GM18507 (cell line): ENCODE measurements at regions not wholly inside any gene's neighbourhood (a gene's known extent, or its start where the extent isn't known, plus 50 kb on each side); places are given as distances from the start of the nearest gene placed in this dataset.

ENCODE experiments used
- DNase-seq: peaks from one replicate; pipeline ENCODE4 v3.0.0; 2011; ENCODE audit warnings: low read depth; ENCODE audit not compliant: insufficient read length; ENCODE audit errors: extremely low spot score
- FAIRE-seq: peaks from 2 replicates; lab custom pipeline; 2011; peaks lifted over from hg19 to GRCh38; lab: Jason Lieb, UNC

DNA sequence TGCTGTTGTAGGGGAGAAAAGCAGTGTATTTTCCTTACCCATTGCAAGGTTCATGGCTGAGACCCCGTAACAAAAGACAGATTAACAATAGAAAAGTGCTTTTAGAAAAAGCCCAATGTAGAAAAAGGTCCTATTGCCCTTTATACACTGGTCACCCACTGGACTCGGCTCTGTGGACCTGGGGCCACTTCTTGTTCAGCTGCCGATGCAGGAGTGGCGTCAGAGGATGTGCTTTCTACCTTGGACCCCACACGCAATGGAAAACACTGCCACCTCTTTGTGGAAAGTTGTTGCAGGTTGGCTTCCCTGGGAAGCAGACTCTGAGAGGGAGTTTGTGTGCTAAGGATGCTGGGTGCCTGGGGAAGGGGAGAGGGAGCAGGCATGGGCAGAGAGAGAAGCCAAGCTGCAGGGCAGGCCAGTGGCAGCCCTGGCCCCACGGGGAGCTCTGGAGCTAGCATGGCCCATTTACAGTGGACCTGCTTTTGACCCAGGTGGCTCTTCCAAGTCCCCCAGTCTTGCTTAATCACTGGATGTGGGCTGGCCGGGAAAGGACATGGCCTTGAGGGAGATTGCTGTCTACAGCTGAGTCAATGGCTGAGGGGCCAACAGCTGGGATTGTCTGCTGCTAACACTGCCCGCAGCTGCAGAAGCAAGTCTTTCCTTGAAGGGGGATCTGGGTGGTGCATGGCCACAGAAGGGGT lies 142.9 kb downstream of the CDC5L start:
- DNase-seq = no peak
- no peak for FAIRE-seq

DNA sequence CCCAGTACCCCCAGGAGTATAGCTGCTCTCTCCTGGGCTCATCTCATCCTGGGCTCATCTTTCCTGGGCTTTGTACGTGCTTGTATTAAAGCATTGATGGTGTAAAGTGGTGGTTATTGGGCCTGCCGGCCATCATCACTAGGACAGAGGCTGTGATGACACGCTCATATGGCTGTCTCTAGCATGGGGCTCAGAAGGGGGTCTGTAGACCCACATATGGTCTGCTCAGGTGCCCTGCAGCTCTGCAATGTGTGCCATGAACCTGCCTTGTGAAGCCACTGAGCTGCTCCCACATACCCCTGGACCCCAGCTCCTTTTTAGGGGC lies 143.4 kb downstream of the CDC5L start:
- FAIRE-seq (no peak), DNase-seq (no peak)

DNA sequence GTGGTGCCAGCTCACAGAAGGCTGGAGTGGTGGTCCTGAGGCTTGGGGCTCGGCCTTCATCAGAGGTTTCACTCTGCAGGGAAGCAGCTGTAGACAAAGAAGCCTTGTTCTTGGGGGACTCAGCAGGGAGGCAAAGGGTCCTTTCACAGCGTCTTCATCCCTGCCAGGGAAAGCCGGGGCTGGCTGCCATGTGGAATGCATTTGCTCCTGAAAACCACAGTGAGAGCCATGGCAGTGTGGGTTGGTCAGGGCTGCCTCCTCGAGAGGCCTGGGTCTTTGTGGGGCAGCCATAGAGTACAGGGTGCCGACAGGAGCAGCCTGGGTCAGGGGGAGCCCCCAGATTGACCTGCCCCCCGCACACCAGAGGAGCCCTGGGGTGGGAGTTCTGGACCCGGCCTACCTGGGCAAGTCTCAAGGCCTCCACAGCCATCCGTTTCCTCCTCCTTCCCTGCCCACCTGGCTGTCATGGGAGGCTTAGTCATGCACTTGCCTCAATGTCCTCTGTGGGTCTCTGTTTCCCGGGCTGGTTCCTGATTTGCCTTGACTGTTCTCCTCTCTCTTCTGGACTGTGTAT lies 144.0 kb downstream of the CDC5L start:
- FAIRE-seq = no peak
- no peak for DNase-seq

DNA sequence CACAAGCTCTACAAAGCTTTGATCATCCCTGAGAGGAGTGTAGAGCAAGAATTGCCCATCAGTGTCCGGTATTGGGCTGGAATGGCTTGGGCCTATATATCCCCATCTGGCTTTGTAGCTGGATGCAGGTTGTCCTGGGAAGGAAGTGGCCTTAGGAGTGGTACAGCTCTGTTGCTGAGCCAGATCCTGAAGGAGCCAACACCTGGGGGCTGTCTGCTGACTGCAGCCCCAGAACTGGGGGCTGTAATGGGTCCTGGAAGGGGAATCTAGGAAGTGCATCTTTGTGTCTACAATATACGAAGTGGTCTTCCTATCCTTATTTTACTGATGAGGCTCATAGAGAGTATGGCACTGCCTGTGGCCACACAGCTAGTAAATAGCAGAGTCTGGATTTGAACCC lies 145.9 kb downstream of the CDC5L start:
- DNase-seq = no peak
- FAIRE-seq = no peak

DNA sequence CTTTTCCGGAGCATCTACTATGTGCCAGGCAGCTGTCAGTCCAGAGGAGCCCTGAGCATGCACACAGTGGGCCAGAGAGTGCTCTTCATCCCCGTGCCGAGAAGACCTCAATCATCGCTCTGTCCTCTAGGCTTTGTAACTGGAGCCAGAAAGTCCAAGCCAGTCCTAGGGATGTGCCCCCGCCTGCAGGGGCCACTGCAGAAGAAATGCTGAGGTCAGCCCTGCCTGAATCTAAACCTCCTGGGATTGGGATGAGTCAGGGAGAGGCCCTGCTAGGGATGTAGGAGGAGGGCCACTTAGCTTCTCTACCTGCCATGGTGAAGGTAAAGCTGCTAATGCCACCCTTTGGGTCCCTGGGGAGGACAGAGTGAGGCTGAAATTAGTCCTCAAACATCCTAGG lies 146.8 kb downstream of the CDC5L start:
- DNase-seq (no peak), FAIRE-seq (no peak)

GRCh38 chr6:44535446-44535845 lies 147.9 kb downstream of the CDC5L start:
- no peak for FAIRE-seq
- DNase-seq = no peak

GRCh38 chr6:44535967-44536366 lies 148.5 kb downstream of the CDC5L start:
- no peak for FAIRE-seq
- no peak for DNase-seq

DNA sequence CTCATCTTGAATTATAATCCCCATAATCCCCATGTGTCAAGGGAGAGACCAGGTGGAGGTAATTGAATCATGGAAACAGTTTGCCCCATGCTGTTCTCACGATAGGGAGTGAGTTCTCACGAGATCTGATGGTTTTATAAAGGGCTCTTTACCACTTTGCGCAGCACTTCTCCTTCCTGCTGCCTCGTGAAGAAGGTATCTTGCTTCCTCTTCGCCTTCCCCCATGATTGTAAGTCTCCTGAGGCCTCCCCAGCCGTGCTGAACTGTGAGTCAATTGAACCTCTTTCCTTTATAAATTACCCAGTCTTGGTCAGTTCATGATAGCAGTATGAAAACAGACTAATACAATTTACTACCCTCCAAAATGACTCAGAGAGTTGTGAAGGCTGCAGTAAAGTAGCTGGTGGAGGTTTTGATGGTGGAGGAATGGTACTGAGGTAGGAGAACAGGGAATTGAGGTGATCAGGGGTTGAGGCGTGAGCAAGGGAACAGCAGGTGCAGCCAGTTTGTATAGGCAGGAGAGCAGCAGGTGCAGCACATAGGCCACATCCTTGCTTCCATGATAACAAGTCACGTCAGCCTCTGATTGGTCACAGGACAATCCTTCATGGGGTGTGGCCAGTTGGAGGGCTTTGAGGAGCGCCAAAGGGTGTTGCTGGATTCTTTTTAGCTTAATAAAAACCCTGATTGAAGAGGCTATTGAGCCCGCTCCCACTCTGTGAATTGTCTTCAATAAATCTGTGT lies 150.0 kb downstream of the CDC5L start:
- no peak for DNase-seq
- FAIRE-seq = no peak

GRCh38 chr6:44538131-44538806 lies 150.8 kb downstream of the CDC5L start:
- DNase-seq (no peak), FAIRE-seq (no peak)

DNA sequence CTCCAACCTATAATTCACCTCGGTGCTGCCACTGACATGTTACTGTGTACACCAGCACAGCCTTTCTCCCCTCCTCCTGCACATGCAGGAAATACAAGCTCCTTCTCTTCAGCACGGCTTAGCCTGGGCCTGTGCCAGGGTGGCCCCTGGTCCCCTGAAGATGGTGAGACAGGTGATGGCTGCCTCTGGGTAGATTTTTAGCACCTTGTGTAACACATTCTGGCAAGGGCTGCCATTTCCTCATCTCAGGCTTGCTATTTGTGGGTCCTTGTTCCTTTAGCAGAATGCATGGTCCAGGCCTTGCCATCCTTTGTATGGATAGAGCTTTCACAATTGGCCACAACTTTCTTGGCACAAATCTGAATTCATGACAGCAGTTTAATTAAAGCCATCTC lies 151.3 kb downstream of the CDC5L start:
- FAIRE-seq = no peak
- DNase-seq = no peak

DNA sequence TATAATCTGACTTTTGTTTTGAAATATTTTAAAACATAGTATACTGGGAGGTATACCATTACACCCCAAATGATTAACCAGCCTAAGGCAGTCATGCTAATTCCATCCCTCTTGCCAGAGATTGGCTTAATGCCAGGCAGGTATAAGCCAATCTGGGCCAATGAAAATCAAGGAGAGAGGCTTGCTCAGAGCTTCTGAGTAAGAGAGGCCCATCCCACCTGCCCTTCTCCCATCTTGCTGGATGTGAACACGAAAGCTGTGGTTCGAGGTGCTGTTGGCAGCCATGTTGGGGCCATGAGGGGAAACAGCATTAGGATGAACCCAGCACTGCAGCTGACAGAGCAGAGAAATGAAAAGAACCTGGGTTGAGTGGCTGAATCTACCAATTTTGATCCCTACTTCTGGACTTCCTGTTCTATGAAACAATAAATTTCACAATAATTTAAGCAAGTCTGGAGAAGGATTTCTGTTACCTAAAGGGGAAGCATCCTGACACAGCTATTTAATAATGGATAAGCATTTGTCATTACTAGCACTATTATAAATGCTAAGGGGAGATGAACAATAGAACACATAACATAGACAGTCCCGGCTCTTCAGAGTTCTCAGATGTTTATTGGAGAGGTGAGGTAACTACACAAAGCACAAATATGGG lies 152.3 kb downstream of the CDC5L start:
- FAIRE-seq = no peak
- DNase-seq = no peak

DNA sequence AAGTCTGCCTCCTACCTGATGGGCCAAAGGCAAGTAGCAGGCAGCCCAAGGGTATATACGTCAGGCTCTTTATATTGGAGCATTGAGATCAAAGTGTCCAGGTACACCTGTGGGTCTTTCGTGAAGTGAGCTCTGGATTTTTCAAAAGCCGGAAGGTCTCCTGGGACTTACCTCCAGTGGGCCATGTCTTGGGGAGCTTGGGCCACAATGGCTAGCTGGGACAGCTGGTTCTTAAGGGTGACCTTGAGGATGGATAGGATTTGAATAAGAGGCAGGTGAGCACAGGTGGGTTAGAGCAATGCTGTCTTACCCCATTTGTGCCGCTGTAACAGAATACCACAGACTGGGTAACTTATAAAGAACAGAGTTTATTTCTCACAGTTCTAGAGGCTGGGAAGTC lies 153.4 kb downstream of the CDC5L start:
- no peak for FAIRE-seq

GRCh38 chr6:44542401-44543116 lies 155.1 kb downstream of the CDC5L start:
- FAIRE-seq (no peak), DNase-seq (no peak)

More for the DNA sequence above, 153.4 kb downstream of the CDC5L start:
- DNase-seq = no peak

DNA sequence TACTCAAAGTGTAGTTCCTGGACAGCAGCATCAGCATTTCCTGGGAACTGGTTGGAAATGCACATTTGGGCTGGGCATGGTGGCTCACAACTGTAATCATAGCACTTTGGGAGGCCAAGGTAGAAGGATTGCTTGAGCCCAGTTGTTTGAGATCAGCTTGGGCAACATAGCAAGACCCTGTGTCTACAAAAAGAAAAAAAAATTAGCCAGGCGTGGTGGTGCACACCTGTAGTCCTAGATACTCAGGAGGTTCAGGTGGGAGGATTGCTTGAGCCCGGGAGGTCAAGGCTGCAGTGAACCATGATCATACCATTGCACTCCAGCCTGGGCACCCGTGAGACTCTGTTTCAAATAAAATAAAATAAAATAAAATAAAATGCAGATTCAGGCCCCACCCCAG lies 156.2 kb downstream of the CDC5L start:
- DNase-seq = no peak
- no peak for FAIRE-seq

- FAIRE-seq (no peak), DNase-seq (no peak)
These were observed 157.7 kb downstream of the CDC5L start for GRCh38 chr6:44545224-44545623.

DNA sequence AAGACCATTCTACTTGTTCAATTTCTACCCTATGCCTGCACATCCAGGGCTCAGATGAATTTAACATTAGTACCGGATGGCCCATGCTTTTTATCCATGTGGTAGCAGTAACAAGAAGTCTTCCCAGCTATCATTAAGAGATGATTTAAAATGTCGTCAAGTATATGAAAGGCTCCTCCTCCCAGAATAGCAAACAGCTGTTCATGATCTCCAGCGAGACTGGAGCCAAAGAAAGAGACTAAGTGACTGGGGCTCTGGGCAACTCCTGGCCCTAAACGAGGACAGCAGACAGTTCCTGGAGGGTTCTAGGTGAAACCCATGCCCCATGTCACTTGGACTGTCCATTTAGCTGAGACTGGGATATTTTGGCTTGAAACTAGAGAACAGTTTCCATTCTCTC lies 160.8 kb downstream of the CDC5L start:
- DNase-seq (no peak), FAIRE-seq (no peak)

GRCh38 chr6:44549516-44549915 lies 162.0 kb downstream of the CDC5L start:
- DNase-seq (no peak), FAIRE-seq (no peak)

GRCh38 chr6:44554194-44554593 lies 166.7 kb downstream of the CDC5L start:
- no peak for FAIRE-seq
- no peak for DNase-seq

DNA sequence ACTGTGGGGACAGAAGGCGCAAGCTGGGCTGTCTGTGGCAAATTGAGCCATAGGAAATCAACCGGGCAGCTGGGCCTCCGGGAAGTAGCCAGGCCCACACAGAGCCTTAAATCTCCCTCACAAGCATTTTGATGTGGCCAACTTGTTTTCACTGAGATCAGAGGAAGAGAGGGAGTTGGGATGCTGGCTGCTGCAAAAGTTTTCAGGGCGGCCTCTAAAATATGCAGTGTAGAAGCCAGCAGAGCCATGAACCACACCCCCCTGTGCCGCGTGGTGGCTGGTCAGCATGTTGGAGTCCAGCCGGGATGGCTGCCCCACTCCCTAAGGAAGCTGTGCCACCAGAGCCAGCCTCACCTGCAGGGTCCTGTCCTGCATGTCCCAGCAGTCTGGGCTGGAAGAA lies 167.4 kb downstream of the CDC5L start:
- DNase-seq (no peak), FAIRE-seq (no peak)

- no peak for DNase-seq
- no peak for FAIRE-seq
These were observed 168.5 kb downstream of the CDC5L start for GRCh38 chr6:44556046-44556445.
